A673 (cell line): ENCODE measurements at regions not wholly inside any gene's neighbourhood (a gene's known extent, or its start where the extent isn't known, plus 50 kb on each side); places are given as distances from the start of the nearest gene placed in this dataset.

Experiments
- CTCF ChIP-seq: fragments of 300-800, 200-600 bp; sonication (generic); conservative IDR thresholded peaks from 2 replicates; pipeline ENCODE4 v1.5.1; 2017; ENCODE audit warnings: low read depth, mild to moderate bottlenecking, antibody characterized with exemption, low read length, moderate library complexity, mixed read lengths
- EZH2 ChIP-seq: fragments of 200-600 bp; sonication (generic); IDR thresholded peaks from 2 replicates; pipeline ENCODE4 v1.6.1; 2017; ENCODE audit warnings: borderline replicate concordance, low read depth, mild to moderate bottlenecking, mixed read lengths, antibody characterized with exemption, low read length; ENCODE audit not compliant: poor library complexity, severe bottlenecking

GRCh38 chr12:115335048-115335447 is 651.1 kb upstream of the TBX3 start:
- TF ChIP-seq CTCF (no peak), EZH2 (no peak)
